ENCODE measurements at regions not wholly inside any gene's neighbourhood (a gene's known extent, or its start where the extent isn't known, plus 50 kb on each side); places are given as distances from the start of the nearest gene placed in this dataset.

- Mint-ChIP-seq H3K27ac (no peak overlapping the region), H3K27me3 (ENCODE audit: low read depth, poor library complexity) (no peaks in the 10 kb centered on the region), H3K9me3 (peaks cover 5% of the 10 kb centered on the region), H3K4me1 (no peaks in the 10 kb centered on the region), H3K4me3 (no peak overlapping the region), H3K36me3 (ENCODE audit: low read depth) (no peaks in the 10 kb centered on the region)
- no peak for TF ChIP-seq CTCF (IDR thresholded peaks at IDR 0.05)
- DNase-seq: no peak
Observed at GRCh38 chr4:164572877-164573279, 181.1 kb upstream of the SMIM31 start.

GRCh38 chr4:164575861-164576260 lies 178.1 kb upstream of the SMIM31 start:
- Mint-ChIP-seq H3K9me3 (no peaks in the 10 kb centered on the region), H3K36me3 (ENCODE audit: low read depth) (no peaks in the 10 kb centered on the region), H3K4me3 (no peak overlapping the region), H3K4me1 (no peaks in the 10 kb centered on the region), H3K27me3 (ENCODE audit: low read depth, poor library complexity) (no peaks in the 10 kb centered on the region), H3K27ac (no peak overlapping the region)
- TF ChIP-seq CTCF (IDR thresholded peaks at IDR 0.05): no peak
- no peak for DNase-seq

- no peak for DNase-seq
- Mint-ChIP-seq H3K27ac (no peak overlapping the region), H3K4me3 (no peak overlapping the region), H3K27me3 (ENCODE audit: low read depth, poor library complexity) (peaks cover 3% of the 10 kb centered on the region), H3K9me3 (peaks cover 18% of the 10 kb centered on the region), H3K4me1 (no peaks in the 10 kb centered on the region), H3K36me3 (ENCODE audit: low read depth) (no peaks in the 10 kb centered on the region)
- no peak for TF ChIP-seq CTCF (IDR thresholded peaks at IDR 0.05)
Observed at GRCh38 chr4:164579270-164579942, 174.5 kb upstream of the SMIM31 start.

GRCh38 chr4:164591666-164592065 lies 162.3 kb upstream of the SMIM31 start:
- Mint-ChIP-seq H3K27me3 (ENCODE audit: low read depth, poor library complexity) (no peaks in the 10 kb centered on the region), H3K36me3 (ENCODE audit: low read depth) (no peaks in the 10 kb centered on the region), H3K9me3 (peaks cover 6% of the 10 kb centered on the region), H3K27ac (no peak overlapping the region), H3K4me3 (no peak overlapping the region), H3K4me1 (no peaks in the 10 kb centered on the region)
- DNase-seq: no peak
- TF ChIP-seq CTCF (IDR thresholded peaks at IDR 0.05): no peak

- no peak overlapping the region for H3K27ac Mint-ChIP-seq
Observed at GRCh38 chr4:164595751-164596150, 158.2 kb upstream of the SMIM31 start.

More at GRCh38 chr4:164595751-164596150, 158.2 kb upstream of the SMIM31 start:
- no peak for TF ChIP-seq CTCF (IDR thresholded peaks at IDR 0.05)
- H3K9me3 Mint-ChIP-seq: peaks cover 2% of the 10 kb centered on the region
- no peaks in the 10 kb centered on the region for H3K27me3 Mint-ChIP-seq (ENCODE audit: low read depth, poor library complexity)
- no peaks in the 10 kb centered on the region for H3K4me1 Mint-ChIP-seq
- H3K4me3 Mint-ChIP-seq: no peak overlapping the region
- no peaks in the 10 kb centered on the region for H3K36me3 Mint-ChIP-seq (ENCODE audit: low read depth)
- DNase-seq: no peak

Data from nephron progenitor cell (in vitro differentiated cells).